ENCODE measurements at regions not wholly inside any gene's neighbourhood (a gene's known extent, or its start where the extent isn't known, plus 50 kb on each side); places are given as distances from the start of the nearest gene placed in this dataset.

DNA sequence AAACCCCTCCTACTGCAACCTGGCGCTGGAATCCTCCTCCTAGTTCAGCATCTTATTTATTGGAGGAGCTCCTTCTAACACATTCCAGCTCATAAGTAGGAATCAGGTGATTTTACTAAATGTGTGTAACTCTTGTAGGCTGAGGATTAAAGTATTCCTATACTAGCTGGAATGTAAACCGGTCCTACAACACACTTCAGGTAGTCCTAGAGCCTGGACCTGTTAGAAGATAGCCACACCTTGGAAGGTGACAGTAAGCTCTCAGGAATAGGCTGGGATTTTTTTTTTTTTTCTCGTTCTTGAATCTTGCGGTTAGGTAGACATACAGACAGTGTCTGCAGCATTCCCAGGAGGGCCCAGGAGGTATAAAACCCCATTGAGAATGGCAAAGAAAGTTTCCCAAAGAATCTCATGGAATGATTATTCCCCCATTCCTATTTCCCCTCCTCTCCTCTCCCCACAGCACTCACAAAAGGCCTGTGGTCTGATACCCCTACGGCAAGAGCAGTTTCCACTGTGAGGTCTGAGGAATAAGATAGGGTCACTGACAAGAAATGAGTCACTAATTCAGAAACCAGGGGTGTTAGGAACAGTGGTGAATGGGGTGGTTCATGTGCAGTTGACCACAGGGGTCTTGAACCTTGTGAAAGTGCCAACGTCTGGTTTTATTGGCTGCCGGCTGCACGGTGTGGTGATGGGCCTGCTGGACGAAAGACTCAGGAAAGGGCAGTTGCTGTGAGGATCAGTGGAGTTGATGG lies 267.1 kb downstream of the UTP18 start:
- TF ChIP-seq POLR2A (IDR thresholded peaks at IDR 0.05), result no peak
- TF ChIP-seq, protein P1, sequence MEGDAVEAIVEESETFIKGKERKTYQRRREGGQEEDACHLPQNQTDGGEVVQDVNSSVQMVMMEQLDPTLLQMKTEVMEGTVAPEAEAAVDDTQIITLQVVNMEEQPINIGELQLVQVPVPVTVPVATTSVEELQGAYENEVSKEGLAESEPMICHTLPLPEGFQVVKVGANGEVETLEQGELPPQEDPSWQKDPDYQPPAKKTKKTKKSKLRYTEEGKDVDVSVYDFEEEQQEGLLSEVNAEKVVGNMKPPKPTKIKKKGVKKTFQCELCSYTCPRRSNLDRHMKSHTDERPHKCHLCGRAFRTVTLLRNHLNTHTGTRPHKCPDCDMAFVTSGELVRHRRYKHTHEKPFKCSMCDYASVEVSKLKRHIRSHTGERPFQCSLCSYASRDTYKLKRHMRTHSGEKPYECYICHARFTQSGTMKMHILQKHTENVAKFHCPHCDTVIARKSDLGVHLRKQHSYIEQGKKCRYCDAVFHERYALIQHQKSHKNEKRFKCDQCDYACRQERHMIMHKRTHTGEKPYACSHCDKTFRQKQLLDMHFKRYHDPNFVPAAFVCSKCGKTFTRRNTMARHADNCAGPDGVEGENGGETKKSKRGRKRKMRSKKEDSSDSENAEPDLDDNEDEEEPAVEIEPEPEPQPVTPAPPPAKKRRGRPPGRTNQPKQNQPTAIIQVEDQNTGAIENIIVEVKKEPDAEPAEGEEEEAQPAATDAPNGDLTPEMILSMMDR (IDR thresholded peaks at IDR 0.05), result no peak

Measured in adrenal gland (tissue), 5 donors.